ENCODE measurements at regions not wholly inside any gene's neighbourhood (a gene's known extent, or its start where the extent isn't known, plus 50 kb on each side); places are given as distances from the start of the nearest gene placed in this dataset.

DNA sequence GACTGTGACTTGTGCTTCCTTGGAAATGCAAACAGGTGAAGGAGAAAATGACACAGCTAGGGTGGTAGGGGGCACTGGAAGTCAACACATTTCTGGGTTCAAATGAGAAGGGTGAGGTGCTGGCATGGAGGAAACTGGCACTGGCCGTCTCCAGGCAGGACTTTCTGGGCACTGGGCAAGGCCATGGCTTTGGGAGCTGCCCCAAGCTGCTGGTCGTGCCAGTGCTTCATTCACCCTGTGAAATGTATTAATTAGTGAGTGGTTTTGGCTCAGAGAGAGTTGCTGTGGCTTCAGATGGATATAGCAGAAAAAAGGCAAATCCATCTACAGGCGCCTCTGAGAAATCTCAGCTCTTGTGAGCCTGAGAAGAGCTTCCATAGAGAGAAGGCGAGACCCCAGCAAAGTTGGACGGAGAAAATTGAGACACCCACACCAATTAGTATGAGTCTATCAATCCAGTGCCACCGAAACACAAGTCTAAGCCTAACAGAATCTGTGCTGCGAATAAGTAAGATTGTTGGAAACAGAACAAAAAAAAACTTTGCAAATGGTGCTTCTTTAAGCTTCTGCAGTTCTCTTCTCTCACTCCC is 202.1 kb upstream of the TNP1 start:
- H3K4me3 Mint-ChIP-seq: no peak overlapping the region
- no peaks in the 10 kb centered on the region for H3K36me3 Mint-ChIP-seq (ENCODE audit: insufficient read depth)
- no peak overlapping the region for H3K27ac Mint-ChIP-seq (ENCODE audit: low read depth)
- no peaks in the 10 kb centered on the region for H3K4me1 Mint-ChIP-seq
- ATAC-seq (replicated peaks; ENCODE audit: extremely low read depth, poor library complexity, severe bottlenecking) (no peak), DNase-seq (ENCODE audit: low spot score in 2 of 2) (no peak)
- no peaks in the 10 kb centered on the region for H3K9me3 Mint-ChIP-seq
- H3K27me3 Mint-ChIP-seq: peaks cover 10% of the 10 kb centered on the region

DNA sequence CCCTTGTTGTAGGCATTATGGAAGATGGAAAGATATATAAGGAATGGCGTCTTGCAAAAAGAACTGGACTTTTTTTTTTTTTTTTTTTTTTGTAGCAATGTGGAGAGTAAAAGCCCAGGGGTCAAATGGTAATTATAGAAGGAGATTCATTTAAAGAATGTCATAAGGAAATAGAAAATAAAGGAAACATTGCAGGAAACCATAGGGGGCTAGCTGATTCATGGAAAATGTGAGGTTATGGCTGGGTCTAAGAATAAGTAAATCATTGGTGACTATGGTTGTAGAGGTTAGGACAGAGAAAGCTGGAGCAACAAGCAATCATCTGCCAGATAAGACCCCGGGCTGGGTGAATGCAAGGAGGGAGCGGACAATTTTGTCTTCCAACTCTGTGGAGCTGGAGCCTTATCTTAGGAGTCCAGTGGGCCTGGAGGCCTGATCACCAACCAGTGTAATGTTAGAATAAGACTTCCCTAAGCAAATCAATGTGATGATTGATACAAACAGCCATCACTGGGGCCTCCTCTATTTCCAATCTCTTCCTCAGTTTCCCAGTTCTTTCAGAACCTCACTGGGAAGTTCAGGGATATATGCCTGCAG is 201.2 kb upstream of the TNP1 start:
- H3K4me3 Mint-ChIP-seq: no peak overlapping the region
- no peaks in the 10 kb centered on the region for H3K36me3 Mint-ChIP-seq (ENCODE audit: insufficient read depth)
- peaks cover 10% of the 10 kb centered on the region for H3K27me3 Mint-ChIP-seq
- H3K27ac Mint-ChIP-seq (ENCODE audit: low read depth): no peak overlapping the region
- H3K4me1 Mint-ChIP-seq: no peaks in the 10 kb centered on the region
- H3K9me3 Mint-ChIP-seq: no peaks in the 10 kb centered on the region
- no peak for ATAC-seq (replicated peaks; ENCODE audit: extremely low read depth, poor library complexity, severe bottlenecking)
- DNase-seq (ENCODE audit: low spot score in 2 of 2): no peak

DNA sequence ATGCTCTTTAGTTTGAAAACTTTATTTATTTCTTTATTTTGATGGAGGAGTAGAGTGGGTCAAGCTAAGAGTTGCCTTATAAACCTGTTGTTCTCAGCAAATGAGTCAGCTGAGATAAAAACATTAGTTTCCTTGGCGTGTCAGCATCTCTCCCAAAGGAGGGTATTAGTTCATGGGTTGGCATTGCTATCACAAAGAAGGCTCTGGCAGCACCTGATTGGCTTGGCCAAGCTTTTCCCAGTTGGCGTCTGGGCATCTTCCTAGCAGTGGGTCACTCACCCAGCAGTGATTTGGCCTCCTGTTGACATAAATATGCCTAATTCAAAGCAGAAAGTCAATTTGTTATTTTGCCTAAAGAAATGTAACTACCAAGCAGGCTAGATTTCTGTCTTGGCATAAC is 200.7 kb upstream of the TNP1 start:
- Mint-ChIP-seq H3K9me3 (no peaks in the 10 kb centered on the region), H3K27me3 (peaks cover 10% of the 10 kb centered on the region), H3K27ac (ENCODE audit: low read depth) (no peak overlapping the region), H3K36me3 (ENCODE audit: insufficient read depth) (no peaks in the 10 kb centered on the region), H3K4me1 (no peaks in the 10 kb centered on the region), H3K4me3 (no peak overlapping the region)
- no peak for ATAC-seq (replicated peaks; ENCODE audit: extremely low read depth, poor library complexity, severe bottlenecking)
- DNase-seq (ENCODE audit: low spot score in 2 of 2): no peak

DNA sequence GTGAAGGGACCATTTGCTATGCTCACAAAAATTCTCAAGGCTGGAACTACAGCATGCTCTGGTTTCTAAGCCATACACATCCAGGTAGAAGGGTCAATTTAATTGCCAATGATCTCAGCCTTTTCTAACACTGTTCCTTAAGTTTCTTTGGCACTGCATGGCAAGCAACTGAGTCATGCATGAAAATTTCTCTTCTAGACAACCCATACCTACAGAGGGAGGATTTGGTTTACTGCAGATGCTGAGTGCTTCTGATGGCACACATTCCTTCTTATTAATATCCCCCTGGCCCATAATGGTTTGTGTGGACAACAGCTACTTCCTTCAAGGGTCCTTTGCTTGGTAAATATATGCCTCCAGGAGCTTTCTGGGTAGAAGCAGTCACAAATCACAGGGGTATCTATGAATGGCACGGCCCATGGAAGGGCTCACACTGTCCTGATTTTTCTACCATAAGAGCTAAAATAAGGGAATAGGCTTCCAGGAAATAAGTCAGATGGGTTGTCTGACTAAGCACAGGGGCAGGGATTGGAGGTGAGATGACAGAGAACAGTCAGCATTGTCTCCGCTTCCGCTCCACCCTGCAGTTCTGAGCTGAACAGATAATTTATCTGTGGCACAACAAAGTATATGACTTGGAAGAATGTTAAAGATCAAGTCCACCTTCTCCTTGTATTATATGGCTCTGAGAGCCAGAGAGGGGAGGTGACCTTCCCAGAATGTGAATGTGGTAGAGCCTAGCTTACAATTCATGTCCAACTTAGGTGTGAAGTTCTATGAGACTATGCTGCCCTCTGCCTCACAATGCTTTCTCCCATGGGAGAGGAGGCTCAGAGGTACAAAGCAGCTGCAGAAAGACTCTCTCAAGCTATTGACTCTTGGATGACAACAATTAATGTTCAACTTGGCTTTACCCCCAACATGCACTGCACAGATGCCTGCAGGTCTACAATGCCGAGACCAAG is 199.2 kb upstream of the TNP1 start:
- no peaks in the 10 kb centered on the region for H3K4me1 Mint-ChIP-seq
- no peaks in the 10 kb centered on the region for H3K36me3 Mint-ChIP-seq (ENCODE audit: insufficient read depth)
- ATAC-seq (replicated peaks; ENCODE audit: extremely low read depth, poor library complexity, severe bottlenecking): no peak

DNA sequence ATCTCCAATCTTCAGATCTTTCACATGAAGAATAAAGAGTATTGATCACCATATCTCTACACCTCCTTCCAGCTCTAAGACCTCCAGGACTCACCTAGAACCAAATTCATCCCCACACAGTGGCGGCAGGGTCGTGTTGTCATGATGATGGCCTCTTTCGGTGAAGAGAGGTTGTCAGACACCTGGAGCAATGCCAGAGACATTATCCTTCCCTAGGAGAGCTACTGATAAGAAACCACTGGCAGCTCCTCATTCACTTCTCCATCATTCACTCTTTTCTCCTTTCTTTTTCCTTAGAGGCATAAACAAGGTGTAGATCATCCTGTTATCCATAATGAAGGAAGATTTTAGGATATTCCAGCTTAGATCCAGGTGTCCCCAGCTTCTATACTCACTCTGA is 197.9 kb upstream of the TNP1 start:
- H3K27ac Mint-ChIP-seq (ENCODE audit: low read depth): no peak overlapping the region
- H3K4me3 Mint-ChIP-seq: no peak overlapping the region
- no peaks in the 10 kb centered on the region for H3K4me1 Mint-ChIP-seq
- no peak for DNase-seq (ENCODE audit: low spot score in 2 of 2)
- H3K27me3 Mint-ChIP-seq: peaks cover under 1% of the 10 kb centered on the region
- no peaks in the 10 kb centered on the region for H3K36me3 Mint-ChIP-seq (ENCODE audit: insufficient read depth)
- ATAC-seq (replicated peaks; ENCODE audit: extremely low read depth, poor library complexity, severe bottlenecking): no peak
- no peaks in the 10 kb centered on the region for H3K9me3 Mint-ChIP-seq

More for the DNA sequence above, 199.2 kb upstream of the TNP1 start:
- no peak for DNase-seq (ENCODE audit: low spot score in 2 of 2)
- Mint-ChIP-seq H3K9me3 (no peaks in the 10 kb centered on the region), H3K4me3 (no peak overlapping the region), H3K27me3 (peaks cover 10% of the 10 kb centered on the region), H3K27ac (ENCODE audit: low read depth) (no peak overlapping the region)

DNA sequence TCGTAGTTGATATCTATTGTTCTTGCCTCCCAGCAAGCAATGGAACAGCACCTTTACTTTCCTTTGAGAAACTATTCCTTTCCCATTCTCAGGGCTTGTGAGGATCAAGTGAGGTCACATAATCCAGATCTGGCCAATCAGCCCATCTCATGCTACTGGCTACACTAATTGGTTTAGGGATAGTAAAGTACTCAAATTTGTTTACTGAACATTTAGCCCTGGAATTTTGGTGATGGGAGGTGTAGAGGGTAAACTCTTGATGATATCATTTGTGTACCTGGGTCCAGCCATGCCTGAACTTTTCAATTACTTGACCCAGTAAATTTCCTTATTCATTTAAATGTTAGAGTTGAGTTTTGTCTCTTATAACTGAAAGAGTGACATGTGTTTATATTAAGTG is 195.8 kb upstream of the TNP1 start:
- no peak overlapping the region for H3K4me3 Mint-ChIP-seq
- peaks cover 4% of the 10 kb centered on the region for H3K27me3 Mint-ChIP-seq
- H3K27ac Mint-ChIP-seq (ENCODE audit: low read depth): no peak overlapping the region
- H3K36me3 Mint-ChIP-seq (ENCODE audit: insufficient read depth): no peaks in the 10 kb centered on the region
- DNase-seq (ENCODE audit: low spot score in 2 of 2) (no peak), ATAC-seq (replicated peaks; ENCODE audit: extremely low read depth, poor library complexity, severe bottlenecking) (no peak)
- no peaks in the 10 kb centered on the region for H3K4me1 Mint-ChIP-seq
- H3K9me3 Mint-ChIP-seq: no peaks in the 10 kb centered on the region

DNA sequence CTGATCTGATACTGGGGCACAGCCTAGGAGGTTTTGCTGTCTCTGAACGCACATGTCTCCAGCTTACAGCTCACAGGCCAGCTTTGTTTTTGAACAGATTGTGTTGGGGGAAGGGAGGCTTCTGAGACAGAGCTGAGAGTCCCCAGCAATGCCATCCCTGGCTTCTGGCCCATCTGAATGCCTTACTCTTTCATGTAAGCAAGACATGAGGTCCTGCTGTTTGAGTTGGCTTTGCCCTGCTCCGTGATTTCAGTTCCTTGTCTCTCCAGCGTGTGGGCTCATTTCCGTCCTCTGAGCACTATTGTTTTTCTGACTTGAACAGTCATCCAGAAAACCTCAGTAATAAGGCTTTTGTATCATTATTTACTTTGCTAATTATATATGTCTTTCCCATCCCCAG is 194.9 kb upstream of the TNP1 start:
- Mint-ChIP-seq H3K9me3 (no peaks in the 10 kb centered on the region), H3K27ac (ENCODE audit: low read depth) (no peak overlapping the region), H3K36me3 (ENCODE audit: insufficient read depth) (no peaks in the 10 kb centered on the region), H3K27me3 (peaks cover 8% of the 10 kb centered on the region), H3K4me3 (no peak overlapping the region), H3K4me1 (no peaks in the 10 kb centered on the region)
- ATAC-seq (replicated peaks; ENCODE audit: extremely low read depth, poor library complexity, severe bottlenecking) (no peak), DNase-seq (ENCODE audit: low spot score in 2 of 2) (no peak)

DNA sequence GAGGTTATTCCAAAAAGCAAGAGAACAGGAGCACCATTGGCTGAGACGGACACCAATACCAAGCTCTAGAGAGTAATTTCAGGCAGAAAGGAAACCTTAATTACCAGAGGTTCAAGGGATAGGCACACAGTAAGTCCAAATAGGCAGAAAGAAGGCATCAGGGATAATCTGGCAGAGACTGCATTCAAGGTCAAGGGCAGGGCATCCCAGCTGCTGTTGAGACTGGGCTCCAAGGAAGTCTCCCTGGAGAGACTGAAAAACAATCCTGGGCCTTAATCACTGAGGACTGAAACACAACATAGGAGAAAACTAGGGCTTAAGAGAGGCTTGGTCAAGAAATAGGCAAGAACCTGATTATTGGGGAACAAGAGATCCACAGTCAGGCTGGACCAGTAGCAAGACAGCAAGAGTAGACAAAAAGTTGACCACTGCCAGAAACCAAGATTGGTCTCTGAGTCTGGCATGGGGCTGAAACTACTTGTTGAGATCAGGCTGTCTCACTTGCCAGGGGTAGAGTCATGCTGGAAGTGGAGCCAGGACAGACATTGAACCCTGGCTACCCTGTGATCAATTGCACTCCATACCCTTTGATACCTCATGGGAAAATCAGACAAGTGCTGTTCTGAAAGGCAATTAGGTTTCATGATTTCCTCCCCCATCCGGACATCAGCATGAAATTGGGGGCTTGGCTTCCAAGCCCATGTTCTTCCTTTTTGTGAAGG is 193.2 kb upstream of the TNP1 start:
- DNase-seq (ENCODE audit: low spot score in 2 of 2) (no peak), ATAC-seq (replicated peaks; ENCODE audit: extremely low read depth, poor library complexity, severe bottlenecking) (no peak)
- Mint-ChIP-seq H3K4me3 (no peak overlapping the region), H3K9me3 (no peaks in the 10 kb centered on the region), H3K36me3 (ENCODE audit: insufficient read depth) (no peaks in the 10 kb centered on the region), H3K4me1 (no peaks in the 10 kb centered on the region), H3K27ac (ENCODE audit: low read depth) (no peak overlapping the region), H3K27me3 (peaks cover 8% of the 10 kb centered on the region)

DNA sequence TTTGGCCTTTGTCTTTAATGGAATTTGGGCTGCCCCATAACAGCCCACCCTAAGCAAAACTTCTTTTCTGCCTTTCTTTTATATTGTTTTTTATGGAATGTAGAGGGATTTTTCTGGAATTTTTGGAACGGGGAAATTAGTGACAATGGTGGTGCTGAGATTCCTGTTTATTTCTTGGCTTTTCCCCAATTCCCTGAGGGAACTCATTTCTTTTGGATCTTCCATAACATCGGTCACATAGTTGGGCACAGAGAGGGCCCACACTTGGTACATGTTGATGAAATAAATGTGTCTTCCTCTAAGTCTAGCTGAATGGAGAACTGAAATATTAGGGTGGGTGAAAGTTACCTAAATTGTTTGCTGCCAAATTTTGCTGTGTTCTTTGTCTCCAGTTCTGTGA is 191.6 kb upstream of the TNP1 start:
- no peaks in the 10 kb centered on the region for H3K9me3 Mint-ChIP-seq
- no peaks in the 10 kb centered on the region for H3K36me3 Mint-ChIP-seq (ENCODE audit: insufficient read depth)
- H3K27me3 Mint-ChIP-seq: peaks cover 8% of the 10 kb centered on the region

DNA sequence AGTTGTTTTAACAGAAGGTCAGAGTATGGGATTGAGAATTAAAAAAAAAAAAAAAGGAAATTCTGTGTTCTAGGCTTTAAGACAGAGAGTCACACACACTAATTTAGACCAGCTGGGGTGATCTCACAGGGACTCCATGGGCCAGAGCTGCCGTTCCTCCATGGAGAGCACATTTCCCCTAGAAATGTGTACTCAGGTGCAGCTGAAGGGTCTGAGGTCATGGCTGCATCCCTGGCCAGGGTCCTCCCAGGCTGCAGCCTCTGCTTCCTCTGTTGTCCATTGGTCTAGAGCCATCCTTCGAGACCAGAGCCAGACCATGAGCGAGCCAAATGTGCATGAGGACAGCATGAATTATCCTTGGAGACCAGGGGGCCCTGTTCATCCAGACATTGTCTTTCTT is 190.1 kb upstream of the TNP1 start:
- no peaks in the 10 kb centered on the region for H3K4me1 Mint-ChIP-seq
- H3K27me3 Mint-ChIP-seq: peaks cover 15% of the 10 kb centered on the region
- ATAC-seq (replicated peaks; ENCODE audit: extremely low read depth, poor library complexity, severe bottlenecking): no peak
- H3K36me3 Mint-ChIP-seq (ENCODE audit: insufficient read depth): no peaks in the 10 kb centered on the region
- H3K9me3 Mint-ChIP-seq: no peaks in the 10 kb centered on the region
- H3K27ac Mint-ChIP-seq (ENCODE audit: low read depth): no peak overlapping the region
- no peak overlapping the region for H3K4me3 Mint-ChIP-seq
- DNase-seq (ENCODE audit: low spot score in 2 of 2): no peak

More for the DNA sequence above, 191.6 kb upstream of the TNP1 start:
- Mint-ChIP-seq H3K27ac (ENCODE audit: low read depth) (no peak overlapping the region), H3K4me1 (no peaks in the 10 kb centered on the region), H3K4me3 (no peak overlapping the region)
- ATAC-seq (replicated peaks; ENCODE audit: extremely low read depth, poor library complexity, severe bottlenecking) (no peak), DNase-seq (ENCODE audit: low spot score in 2 of 2) (no peak)

DNA sequence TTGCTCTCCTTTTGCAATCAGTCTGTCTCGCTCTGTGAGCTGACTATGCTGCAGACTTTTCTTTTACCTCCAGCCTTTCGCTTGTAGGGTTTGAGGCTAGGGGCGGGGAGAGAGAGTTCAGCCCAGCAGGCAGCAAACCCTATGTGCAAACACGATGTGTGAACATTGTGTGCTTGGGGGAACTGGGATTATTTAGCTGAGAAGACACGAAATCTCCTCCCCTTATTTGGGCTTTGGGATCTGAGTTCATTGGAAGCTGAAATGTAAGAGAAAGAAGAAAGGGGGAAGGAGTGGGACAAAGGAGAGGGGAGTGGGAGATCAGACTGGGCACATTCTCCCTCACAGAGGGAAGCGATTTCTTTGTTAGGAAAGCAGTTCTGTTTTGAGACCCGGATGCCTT is 189.6 kb upstream of the TNP1 start:
- H3K36me3 Mint-ChIP-seq (ENCODE audit: insufficient read depth): no peaks in the 10 kb centered on the region
- DNase-seq (ENCODE audit: low spot score in 2 of 2): no peak
- ATAC-seq (replicated peaks; ENCODE audit: extremely low read depth, poor library complexity, severe bottlenecking): no peak
- H3K27me3 Mint-ChIP-seq: peaks cover 15% of the 10 kb centered on the region
- no peak overlapping the region for H3K27ac Mint-ChIP-seq (ENCODE audit: low read depth)
- H3K4me1 Mint-ChIP-seq: no peaks in the 10 kb centered on the region
- H3K4me3 Mint-ChIP-seq: no peak overlapping the region
- no peaks in the 10 kb centered on the region for H3K9me3 Mint-ChIP-seq

DNA sequence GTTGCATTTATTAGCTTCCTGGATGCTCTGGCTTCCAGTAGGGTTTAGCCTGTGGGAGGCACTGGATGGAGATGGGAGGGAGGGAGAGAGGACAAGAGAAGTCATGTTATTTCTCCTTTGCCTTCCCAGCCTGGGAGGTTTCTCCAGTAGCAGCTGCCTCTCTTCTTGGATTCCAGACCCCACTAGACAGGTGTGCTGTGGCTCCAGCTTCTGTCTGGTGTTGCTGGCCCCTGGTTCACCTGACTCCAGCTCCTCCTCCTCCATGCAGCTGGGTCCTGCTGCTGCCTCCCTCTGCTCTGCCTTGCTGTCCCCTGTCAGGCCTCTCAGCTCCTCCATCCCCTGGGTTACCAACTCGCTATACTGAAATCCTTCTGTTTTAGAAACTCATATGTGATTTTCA is 188.9 kb upstream of the TNP1 start:
- ATAC-seq (replicated peaks; ENCODE audit: extremely low read depth, poor library complexity, severe bottlenecking) (no peak), DNase-seq (ENCODE audit: low spot score in 2 of 2) (no peak)
- H3K27ac Mint-ChIP-seq (ENCODE audit: low read depth): no peak overlapping the region
- no peaks in the 10 kb centered on the region for H3K4me1 Mint-ChIP-seq
- H3K4me3 Mint-ChIP-seq: no peak overlapping the region
- H3K27me3 Mint-ChIP-seq: peaks cover 15% of the 10 kb centered on the region
- H3K36me3 Mint-ChIP-seq (ENCODE audit: insufficient read depth): no peaks in the 10 kb centered on the region
- H3K9me3 Mint-ChIP-seq: no peaks in the 10 kb centered on the region
